GM08714 (cell line): ENCODE measurements at regions not wholly inside any gene's neighbourhood (a gene's known extent, or its start where the extent isn't known, plus 50 kb on each side); places are given as distances from the start of the nearest gene placed in this dataset.
A peak's percentile ranks its signal among the peaks of the same experiment; 100 is the strongest.

ENCODE experiments used
- H3K4me3 ChIP-seq: fragments of 200-500 bp; sonication (Bioruptor generic); 2 replicates; pipeline ENCODE4 v1.5.1; 2014; ENCODE audit warnings: mild to moderate bottlenecking, low read length, inconsistent platforms
- ZNF274 ChIP-seq: IDR thresholded peaks from 2 replicates; pipeline ENCODE4 v1.6.1; 2012; ENCODE audit warnings: mild to moderate bottlenecking, low read depth, low read length

DNA sequence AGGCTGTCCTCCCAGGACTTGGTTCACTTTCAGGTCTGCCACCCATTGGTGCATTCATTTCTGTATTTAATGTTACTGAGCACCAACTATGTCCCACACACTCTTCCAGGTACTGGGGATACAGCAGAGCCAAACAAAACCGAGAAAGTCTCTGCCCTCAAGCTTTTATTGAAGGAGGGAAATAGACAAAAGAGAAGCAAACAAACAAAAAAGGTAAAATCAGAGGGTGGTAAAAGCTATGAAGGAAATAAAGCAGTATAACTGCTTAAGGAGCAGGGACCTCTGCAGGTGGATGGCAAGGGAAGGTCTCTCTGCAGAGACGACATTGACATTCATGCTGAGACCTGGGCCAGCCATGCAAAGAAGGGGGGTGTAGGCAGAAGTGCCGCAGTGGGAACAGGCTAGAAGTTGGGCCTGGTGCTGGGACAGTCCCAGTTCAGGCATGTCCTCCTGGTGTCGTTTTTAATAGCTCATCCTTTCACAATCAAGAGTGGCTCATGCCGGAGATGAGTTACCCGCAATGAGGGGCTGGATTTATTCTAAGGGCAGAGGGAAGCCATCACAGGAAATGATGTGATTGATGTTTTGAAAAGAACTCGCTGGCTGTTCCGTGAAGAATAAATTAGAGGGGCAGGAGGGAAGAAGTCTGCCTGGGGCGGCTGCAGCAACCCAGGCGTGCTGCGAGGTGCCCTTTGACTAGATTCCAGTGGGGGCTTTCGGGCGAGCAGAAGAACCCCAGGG is 72.8 kb downstream of the IRF2BPL start:
- TF ChIP-seq ZNF274, result no peak
- H3K4me3 ChIP-seq, result peak overlapping the region; percentile 38; the same call in 1 of the 2 replicates

DNA sequence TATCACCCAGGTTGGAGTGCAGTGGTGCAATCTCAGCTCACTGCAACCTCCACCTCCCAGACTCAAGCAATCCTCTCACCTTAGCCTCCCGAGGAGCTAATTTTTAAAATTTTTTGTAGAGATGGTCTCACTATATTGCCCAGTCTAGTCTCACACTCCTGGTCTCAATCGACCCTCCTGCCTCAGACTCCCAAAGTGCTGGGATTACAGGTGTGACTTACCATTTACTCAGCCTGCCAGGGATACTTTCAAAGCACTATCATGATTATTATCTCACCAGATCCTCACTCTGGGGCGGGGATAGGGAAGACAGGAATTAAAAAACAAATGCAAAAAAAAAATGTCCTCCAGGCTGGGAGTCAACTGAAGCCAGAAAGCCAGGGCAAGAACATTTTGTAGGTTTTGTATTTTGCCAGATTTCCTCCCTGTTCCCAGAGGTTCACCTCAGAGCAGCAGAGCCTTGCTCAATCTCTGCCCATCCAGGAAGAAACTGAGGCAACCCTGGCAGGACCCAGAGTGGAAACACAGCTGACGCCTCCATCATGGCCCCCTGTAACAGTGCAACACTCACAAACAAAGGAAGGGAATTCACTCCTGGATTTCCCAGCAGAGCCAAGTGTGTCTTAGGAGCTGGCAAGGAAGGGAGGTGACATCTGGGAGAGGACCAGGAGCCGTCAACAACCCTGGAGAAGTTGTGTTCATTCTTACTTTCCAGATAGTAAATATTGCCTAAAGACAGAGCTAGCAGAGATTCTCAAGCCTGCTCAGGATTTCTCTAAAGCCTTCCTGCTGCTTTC is 73.9 kb downstream of the IRF2BPL start:
- TF ChIP-seq ZNF274, result no peak
- H3K4me3 ChIP-seq, result no peak overlapping the region

DNA sequence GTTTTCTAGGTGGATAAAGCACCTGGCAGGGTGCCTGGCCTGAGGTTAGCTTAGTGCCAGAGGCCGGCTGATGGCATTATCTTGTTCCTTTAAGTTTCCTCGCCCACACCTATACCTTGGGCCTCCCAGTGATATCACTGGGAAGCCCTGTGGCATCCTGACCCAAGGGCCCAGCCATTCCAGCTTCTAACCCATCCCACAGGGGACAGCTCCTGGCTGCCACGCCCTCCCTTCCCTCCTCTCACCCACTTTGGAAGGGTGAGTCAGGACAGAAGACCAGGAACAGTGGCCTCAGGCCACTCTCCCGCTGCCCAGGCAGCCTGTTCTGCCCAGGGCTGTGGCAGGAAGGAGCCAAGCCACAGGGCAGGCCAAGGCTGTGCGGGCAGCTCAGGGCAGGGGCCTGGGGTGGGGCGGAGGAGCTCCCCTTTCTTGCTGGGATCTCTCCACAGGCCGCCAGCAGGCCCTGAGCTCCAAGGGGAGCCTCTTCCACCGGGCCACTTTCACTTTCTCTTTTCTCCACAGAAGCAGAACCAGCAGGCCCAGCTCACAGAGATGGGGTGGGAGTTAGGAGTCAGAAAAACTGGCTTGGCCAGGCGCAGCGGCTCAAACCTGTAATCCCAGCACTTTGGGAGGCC is 75.1 kb downstream of the IRF2BPL start:
- peak overlapping the region; percentile 2; the same call in 1 of the 2 replicates for H3K4me3 ChIP-seq
- no peak for TF ChIP-seq ZNF274

DNA sequence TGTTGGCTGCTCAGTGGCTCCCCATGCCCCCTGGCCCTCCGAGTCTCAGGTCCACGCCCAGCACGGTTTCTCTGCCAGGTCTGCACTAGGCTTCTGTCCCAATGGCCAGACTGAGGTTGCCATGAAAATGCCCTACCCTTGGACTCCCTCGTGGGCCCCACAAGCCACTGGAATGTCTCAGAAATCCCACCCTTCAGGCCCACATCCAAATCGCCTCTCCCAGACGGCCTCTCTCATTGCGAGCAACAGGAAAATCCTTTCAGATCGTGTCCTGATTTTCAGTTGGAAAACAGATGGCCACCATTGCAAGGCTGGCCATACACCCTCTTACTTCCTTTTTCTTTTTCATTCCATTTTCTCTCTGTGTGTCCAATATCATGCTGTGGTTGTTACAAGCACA is 77.3 kb downstream of the IRF2BPL start:
- no peak for TF ChIP-seq ZNF274
- H3K4me3 ChIP-seq, result no peak overlapping the region

DNA sequence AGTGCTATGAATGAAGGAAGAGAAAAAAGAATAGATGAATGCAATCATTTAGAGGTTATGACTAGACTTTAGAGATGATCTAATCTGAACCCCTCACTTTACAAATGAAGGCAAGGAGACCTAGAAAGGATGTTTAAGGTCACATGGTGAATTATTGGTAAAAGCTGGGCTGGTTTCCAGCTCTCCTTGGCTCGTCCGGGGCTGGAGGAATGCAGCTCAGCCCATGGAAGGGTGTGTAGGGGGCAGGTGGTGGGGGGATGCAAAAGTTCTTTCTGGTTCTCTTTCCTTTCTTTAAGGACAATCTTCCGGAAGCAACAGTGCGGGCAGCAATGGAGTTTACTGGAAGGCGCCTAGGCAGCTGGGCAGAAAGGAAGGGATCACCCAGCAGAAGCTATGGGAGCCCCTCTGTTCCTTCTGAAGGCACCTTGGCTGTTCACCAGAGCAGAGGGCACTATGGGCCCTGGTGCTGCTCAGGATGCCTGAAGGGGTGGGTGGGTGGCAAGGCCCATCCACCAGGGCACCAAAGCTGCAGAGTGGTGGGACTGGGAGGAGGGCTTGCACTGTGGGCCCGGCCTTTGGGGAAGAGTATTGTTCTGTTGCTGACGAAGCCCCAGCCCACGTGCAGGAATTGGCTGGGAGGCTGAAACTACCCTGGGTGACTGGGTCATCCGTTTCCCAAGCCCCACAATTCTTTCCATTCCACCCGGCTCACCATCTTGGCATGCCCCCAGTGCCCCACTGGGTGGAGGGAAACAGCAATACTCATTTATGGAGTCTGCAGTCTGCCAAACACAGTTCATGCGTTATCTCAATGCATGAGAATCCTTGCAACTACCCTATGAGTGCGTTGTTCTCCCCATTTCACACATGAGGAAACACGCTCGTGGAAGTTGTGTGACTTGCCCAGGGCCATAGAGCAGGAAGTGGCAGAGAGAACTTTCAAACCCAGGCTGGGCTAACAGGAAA is 78.2 kb downstream of the IRF2BPL start:
- H3K4me3 ChIP-seq, result no peak overlapping the region
- no peak for TF ChIP-seq ZNF274

DNA sequence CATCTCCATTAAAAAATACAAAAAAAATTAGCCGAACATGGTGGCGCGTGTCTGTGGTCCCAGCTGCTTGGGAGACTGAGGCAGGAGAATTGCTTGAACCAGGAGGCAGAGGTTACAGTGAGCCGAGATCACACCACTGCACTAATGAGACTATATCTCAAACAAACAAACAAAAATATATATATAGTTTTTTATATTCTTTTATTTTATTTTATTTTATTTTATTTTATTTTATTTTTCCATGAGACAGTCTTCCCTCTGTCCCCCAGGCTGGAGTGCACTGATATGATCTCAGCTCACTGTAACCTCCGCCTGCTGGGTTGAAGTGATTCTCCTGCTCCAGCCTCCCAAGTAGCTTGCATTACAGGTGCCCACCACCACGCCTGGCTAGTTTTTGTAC is 79.5 kb downstream of the IRF2BPL start:
- no peak for TF ChIP-seq ZNF274
- H3K4me3 ChIP-seq, result no peak overlapping the region

DNA sequence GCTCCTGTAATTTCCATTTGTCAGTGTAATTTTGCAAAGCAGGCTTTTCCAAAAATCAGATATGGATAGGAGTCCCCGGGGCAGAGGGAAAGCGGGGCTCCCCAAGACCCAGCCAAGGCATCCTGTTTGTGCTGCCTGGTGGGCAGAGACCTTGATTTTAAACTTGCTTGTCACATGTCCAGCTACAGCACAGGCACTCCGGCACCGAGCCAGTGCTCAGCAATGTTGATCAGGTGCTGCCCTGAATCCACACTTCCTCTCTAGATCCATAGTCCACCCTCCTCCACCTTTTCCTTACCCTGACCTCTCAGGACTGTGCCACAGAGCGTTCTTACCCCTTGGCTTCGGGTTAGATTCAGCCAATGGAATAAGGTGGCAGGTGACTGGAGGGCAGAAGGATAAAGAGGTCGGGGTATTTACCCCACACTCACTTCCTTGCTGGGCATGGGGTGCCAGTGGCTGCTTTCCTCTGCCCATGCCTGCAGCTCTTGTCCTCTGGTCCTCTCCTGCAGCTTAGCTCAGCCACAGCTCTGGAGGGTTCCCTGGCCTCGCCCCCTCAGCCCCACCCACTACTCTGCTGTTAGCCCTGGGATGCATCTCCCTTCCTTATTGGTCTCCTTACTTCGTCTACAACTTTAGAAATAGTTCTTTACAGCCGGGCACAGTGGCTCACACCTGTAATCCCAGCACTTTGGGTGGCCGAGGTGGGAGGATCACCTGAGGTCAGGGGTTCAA is 80.1 kb downstream of the IRF2BPL start:
- no peak for TF ChIP-seq ZNF274
- no peak overlapping the region for H3K4me3 ChIP-seq

DNA sequence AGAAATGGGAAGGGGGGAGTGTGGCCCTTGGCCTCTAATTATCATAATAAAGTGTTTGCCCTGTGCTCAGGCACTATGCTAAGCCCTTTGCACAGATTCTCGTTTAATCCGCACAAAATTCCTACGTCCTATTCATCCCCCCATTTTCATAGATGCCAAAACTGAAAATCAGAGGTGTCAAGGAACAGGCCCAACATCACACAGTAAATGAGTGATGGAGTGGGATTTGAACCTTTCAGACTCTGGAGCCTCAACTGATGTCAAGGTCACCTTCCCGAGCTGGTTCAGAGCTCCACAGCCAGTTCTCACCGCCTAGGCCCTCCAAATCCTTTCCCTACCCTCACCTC is 80.7 kb downstream of the IRF2BPL start:
- TF ChIP-seq ZNF274, result no peak
- H3K4me3 ChIP-seq, result no peak overlapping the region

DNA sequence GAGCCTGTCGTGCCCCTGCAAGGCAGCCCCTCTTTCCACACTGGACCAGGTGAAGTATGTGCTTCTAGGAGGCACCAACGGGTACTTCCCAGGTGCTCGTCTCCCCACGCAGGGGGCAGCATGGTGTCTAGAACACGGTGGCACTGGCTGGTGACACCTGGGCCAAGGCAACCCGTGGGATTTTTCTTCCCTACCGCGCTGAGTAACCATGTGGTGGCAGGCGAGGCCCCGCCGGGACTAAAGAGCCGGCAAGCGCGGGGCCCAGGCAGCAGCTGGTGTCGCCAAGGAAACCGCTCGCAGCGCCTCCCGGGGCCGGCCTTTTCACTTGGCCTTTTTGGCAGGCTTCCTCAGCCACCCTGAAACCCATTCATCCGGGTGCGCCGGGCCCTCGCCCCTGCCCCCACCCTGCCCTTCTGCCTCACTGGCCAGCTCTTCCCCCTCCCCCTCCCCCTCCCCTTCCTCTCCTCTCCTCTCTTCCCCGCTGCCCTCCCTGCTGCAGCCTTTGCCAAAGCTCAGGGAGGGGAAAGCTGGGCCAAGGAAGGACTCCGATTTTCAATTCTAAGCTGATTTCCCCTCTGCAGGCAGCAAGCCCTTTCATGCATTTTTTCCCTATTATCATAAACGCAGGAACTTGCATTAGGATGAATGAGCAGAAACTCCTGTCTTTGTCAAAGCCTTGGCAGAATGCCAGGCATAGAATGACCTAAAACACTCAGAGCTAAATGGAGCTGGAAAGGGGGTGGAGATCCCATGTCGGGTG is 81.2 kb downstream of the IRF2BPL start:
- TF ChIP-seq ZNF274, result no peak
- H3K4me3 ChIP-seq, result no peak overlapping the region

DNA sequence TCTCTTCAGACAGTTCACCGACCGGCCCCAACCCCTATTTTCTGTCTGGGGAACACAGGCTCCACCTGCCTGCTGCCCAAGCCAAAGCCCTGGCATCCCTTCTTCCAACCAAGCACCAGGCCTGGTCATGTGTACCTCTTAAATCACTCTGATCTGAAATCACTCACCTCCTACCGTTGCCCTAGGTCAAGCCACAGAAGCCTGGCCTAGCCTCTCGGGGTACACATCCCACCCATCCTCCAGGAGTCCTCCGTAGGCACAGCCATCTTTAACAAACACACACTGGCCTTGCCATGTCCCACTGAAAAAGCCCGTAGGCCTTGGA is 81.8 kb downstream of the IRF2BPL start:
- TF ChIP-seq ZNF274, result no peak
- no peak overlapping the region for H3K4me3 ChIP-seq

DNA sequence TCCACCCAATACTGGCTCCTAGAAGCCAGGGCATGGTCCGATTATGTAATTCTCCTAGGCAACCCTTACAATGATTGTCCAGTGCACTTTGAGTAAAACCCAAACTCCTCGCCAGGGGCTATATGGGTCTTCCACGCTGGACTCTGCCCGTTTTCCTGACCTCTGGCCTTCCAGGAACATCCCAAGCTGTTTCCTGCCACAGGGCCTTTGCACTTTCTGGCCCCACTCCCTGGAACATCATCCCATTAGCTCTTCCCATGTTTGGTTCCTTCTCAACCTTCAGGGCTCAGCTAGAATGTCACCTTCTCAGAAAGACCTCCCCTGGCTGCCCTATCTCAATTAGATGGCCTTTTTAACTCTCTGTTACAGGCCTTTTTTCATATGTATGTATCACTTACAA is 85.4 kb downstream of the IRF2BPL start:
- no peak overlapping the region for H3K4me3 ChIP-seq
- TF ChIP-seq ZNF274, result no peak

DNA sequence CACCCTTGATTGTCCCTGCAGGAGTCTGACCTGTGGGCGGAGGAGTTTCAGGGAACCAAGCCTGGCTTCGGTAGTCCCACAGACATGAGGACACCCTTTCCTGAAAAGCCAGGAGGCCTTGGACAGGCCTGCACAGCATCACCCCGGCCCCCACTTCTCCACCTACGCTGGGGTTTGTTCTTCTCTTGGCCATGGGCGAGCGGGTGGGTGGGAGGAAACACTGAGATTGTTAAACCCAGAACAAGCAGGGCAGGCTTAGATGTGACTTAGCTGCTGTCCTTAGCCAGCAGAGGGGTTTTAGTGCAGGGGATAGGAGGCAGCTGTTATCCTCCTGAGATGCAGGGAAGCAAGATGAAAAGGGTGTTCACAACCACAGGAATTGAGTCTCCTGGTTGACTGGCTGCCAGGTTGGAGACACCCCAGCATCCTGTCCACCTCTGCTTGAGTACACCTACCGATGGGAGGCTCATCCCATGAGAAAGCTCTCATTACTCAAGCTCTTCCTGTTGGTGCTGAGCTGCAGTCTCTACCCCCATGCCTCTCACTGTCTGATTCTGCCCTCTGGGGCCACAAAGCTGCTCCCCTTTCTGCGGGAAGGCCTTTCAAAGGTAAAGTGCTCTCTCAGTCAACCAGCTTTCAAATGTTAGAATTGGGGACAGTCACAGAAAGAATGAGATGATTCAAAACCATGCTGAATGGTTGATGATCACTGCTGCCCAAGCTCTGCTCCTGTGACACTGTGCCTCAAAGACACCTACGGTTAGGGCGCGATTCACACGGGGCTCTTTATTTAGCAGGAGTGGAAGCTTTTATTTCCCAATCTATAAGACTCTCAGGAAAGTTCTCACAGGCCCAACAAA is 86.3 kb downstream of the IRF2BPL start:
- TF ChIP-seq ZNF274, result no peak
- no peak overlapping the region for H3K4me3 ChIP-seq
